ENCODE measurements at regions not wholly inside any gene's neighbourhood (a gene's known extent, or its start where the extent isn't known, plus 50 kb on each side); places are given as distances from the start of the nearest gene placed in this dataset.

DNA sequence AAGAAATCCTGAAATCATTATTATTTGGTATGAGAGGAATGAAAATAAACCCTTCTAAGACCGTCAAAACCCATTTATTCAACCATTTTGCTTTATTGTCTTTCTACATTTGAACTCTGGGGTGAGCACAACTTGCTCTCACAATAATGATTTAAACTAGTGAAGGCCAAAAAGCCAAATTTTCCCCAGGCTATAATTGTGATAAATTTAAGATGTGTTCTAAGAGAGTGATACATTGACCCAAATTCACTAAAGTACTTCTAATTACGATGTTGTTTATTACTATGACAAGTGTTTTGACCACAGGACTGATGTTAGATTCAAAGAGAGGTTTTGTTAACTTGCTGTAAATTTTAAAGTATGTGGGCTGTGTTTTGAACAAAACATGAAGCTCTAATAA is 670.9 kb upstream of the NR5A2 start:
- WGBS, 2 donors (ENCODE audit: extremely low coverage in 2 of 2, insufficient read length in 2 of 2, insufficient replicate concordance in 1 of 2), result no CpG with 5 or more reads among the region's 2 CpGs
- Histone ChIP-seq H2AK5ac (ENCODE audit: low read depth, low read length) (no peak overlapping the region), H4K8ac (ENCODE audit: low read depth, low read length) (no peak overlapping the region)

GRCh38 chr1:199357599-199357998 is 669.9 kb upstream of the NR5A2 start:
- Histone ChIP-seq H3K9ac (ENCODE audit: low read depth, low read length, poor library complexity) (no peak overlapping the region), H4K8ac (ENCODE audit: low read depth, low read length) (no peak overlapping the region), H3K4me1 (ENCODE audit: control insufficient read depth in 2 of 2, insufficient read depth in 1 of 2, low read depth in 1 of 2, low read length in 2 of 2) (no peaks in the 10 kb centered on the region), H2AK5ac (ENCODE audit: low read depth, low read length) (no peak overlapping the region), H3K27me3 (ENCODE audit: control insufficient read depth in 3 of 3, insufficient read depth in 3 of 3, low read depth in 1 of 3, low read length in 3 of 3) (no peaks in the 10 kb centered on the region), H2BK5ac (ENCODE audit: low read length) (no peak overlapping the region), H3K27ac (replicated peaks; ENCODE audit: low read length) (no peak overlapping the region), H3K18ac (ENCODE audit: low read length) (no peak overlapping the region), H3K79me1 (ENCODE audit: low read depth, low read length) (no peaks in the 10 kb centered on the region), H2AFZ (ENCODE audit: low read length) (no peak overlapping the region), H3K9me3 (replicated peaks in 1 of 2; ENCODE audit: control insufficient read depth in 2 of 2, insufficient read depth in 1 of 2, low read depth in 1 of 2, low read length in 2 of 2) (no peaks in the 10 kb centered on the region), H3K36me3 (replicated peaks in 1 of 2; ENCODE audit: control insufficient read depth in 2 of 2, insufficient read depth in 2 of 2, low read length in 2 of 2) (no peaks in the 10 kb centered on the region), H3K4me2 (ENCODE audit: insufficient read depth, low read length, poor library complexity, severe bottlenecking) (no peak overlapping the region), H3K23ac (ENCODE audit: low read depth, low read length, poor library complexity) (no peak overlapping the region), H2BK120ac (ENCODE audit: low read depth, low read length) (no peak overlapping the region), H3K4me3 (ENCODE audit: low read length in 2 of 2) (no peak overlapping the region), H2BK15ac (ENCODE audit: low read length) (no peak overlapping the region), H3K14ac (ENCODE audit: low read length) (no peak overlapping the region), H2BK12ac (ENCODE audit: low read length) (no peak overlapping the region), H4K91ac (ENCODE audit: low read depth, low read length, poor library complexity) (no peak overlapping the region), H3K4ac (ENCODE audit: low read length) (no peak overlapping the region)
- WGBS, 2 donors (ENCODE audit: extremely low coverage in 2 of 2, insufficient read length in 2 of 2, insufficient replicate concordance in 1 of 2), result no CpG with 5 or more reads among the region's 3 CpGs
- DNase-seq (ENCODE audit: low spot score), result no peak

More for the DNA sequence above, 670.9 kb upstream of the NR5A2 start:
- no peak overlapping the region for H2BK15ac ChIP-seq (ENCODE audit: low read length)
- H2AFZ ChIP-seq (ENCODE audit: low read length), result no peak overlapping the region
- no peak overlapping the region for H3K27ac ChIP-seq (replicated peaks; ENCODE audit: low read length)
- H3K4me3 ChIP-seq (ENCODE audit: low read length in 2 of 2), result no peak overlapping the region
- H3K18ac ChIP-seq (ENCODE audit: low read length), result no peak overlapping the region
- H4K91ac ChIP-seq (ENCODE audit: low read depth, low read length, poor library complexity), result no peak overlapping the region
- H2BK12ac ChIP-seq (ENCODE audit: low read length), result no peak overlapping the region
- no peak overlapping the region for H3K4ac ChIP-seq (ENCODE audit: low read length)
- H3K36me3 ChIP-seq (replicated peaks in 1 of 2; ENCODE audit: control insufficient read depth in 2 of 2, insufficient read depth in 2 of 2, low read length in 2 of 2), result no peaks in the 10 kb centered on the region
- no peak overlapping the region for H2BK120ac ChIP-seq (ENCODE audit: low read depth, low read length)
- no peak overlapping the region for H3K14ac ChIP-seq (ENCODE audit: low read length)
- H3K4me2 ChIP-seq (ENCODE audit: insufficient read depth, low read length, poor library complexity, severe bottlenecking), result no peak overlapping the region
- no peak overlapping the region for H3K9ac ChIP-seq (ENCODE audit: low read depth, low read length, poor library complexity)
- H3K23ac ChIP-seq (ENCODE audit: low read depth, low read length, poor library complexity), result no peak overlapping the region
- H2BK5ac ChIP-seq (ENCODE audit: low read length), result no peak overlapping the region
- H3K9me3 ChIP-seq (replicated peaks in 1 of 2; ENCODE audit: control insufficient read depth in 2 of 2, insufficient read depth in 1 of 2, low read depth in 1 of 2, low read length in 2 of 2), result no peaks in the 10 kb centered on the region
- H3K79me1 ChIP-seq (ENCODE audit: low read depth, low read length), result no peaks in the 10 kb centered on the region
- no peaks in the 10 kb centered on the region for H3K4me1 ChIP-seq (ENCODE audit: control insufficient read depth in 2 of 2, insufficient read depth in 1 of 2, low read depth in 1 of 2, low read length in 2 of 2)
- DNase-seq (ENCODE audit: low spot score), result no peak
- no peaks in the 10 kb centered on the region for H3K27me3 ChIP-seq (ENCODE audit: control insufficient read depth in 3 of 3, insufficient read depth in 3 of 3, low read depth in 1 of 3, low read length in 3 of 3)

GRCh38 chr1:199362996-199363395 is 664.5 kb upstream of the NR5A2 start:
- H3K18ac ChIP-seq (ENCODE audit: low read length), result no peak overlapping the region
- no peak overlapping the region for H3K4me3 ChIP-seq (ENCODE audit: low read length in 2 of 2)
- H3K9ac ChIP-seq (ENCODE audit: low read depth, low read length, poor library complexity), result no peak overlapping the region
- H4K91ac ChIP-seq (ENCODE audit: low read depth, low read length, poor library complexity), result no peak overlapping the region
- H2BK5ac ChIP-seq (ENCODE audit: low read length), result no peak overlapping the region
- no CpG with 5 or more reads among the region's 1 CpG for WGBS, 2 donors (ENCODE audit: extremely low coverage in 2 of 2, insufficient read length in 2 of 2, insufficient replicate concordance in 1 of 2)
- H3K79me1 ChIP-seq (ENCODE audit: low read depth, low read length), result no peaks in the 10 kb centered on the region
- H2BK120ac ChIP-seq (ENCODE audit: low read depth, low read length), result no peak overlapping the region
- H2BK15ac ChIP-seq (ENCODE audit: low read length), result no peak overlapping the region
- no peak for DNase-seq (ENCODE audit: low spot score)
- H3K9me3 ChIP-seq (replicated peaks in 1 of 2; ENCODE audit: control insufficient read depth in 2 of 2, insufficient read depth in 1 of 2, low read depth in 1 of 2, low read length in 2 of 2), result no peaks in the 10 kb centered on the region
- H2BK12ac ChIP-seq (ENCODE audit: low read length), result no peak overlapping the region
- H3K4me1 ChIP-seq (ENCODE audit: control insufficient read depth in 2 of 2, insufficient read depth in 1 of 2, low read depth in 1 of 2, low read length in 2 of 2), result no peaks in the 10 kb centered on the region
- H3K27ac ChIP-seq (replicated peaks; ENCODE audit: low read length), result no peak overlapping the region
- H3K23ac ChIP-seq (ENCODE audit: low read depth, low read length, poor library complexity), result no peak overlapping the region
- no peak overlapping the region for H2AK5ac ChIP-seq (ENCODE audit: low read depth, low read length)
- no peak overlapping the region for H3K14ac ChIP-seq (ENCODE audit: low read length)
- H3K4ac ChIP-seq (ENCODE audit: low read length), result no peak overlapping the region
- no peaks in the 10 kb centered on the region for H3K36me3 ChIP-seq (replicated peaks in 1 of 2; ENCODE audit: control insufficient read depth in 2 of 2, insufficient read depth in 2 of 2, low read length in 2 of 2)
- no peak overlapping the region for H4K8ac ChIP-seq (ENCODE audit: low read depth, low read length)
- no peaks in the 10 kb centered on the region for H3K27me3 ChIP-seq (ENCODE audit: control insufficient read depth in 3 of 3, insufficient read depth in 3 of 3, low read depth in 1 of 3, low read length in 3 of 3)
- H2AFZ ChIP-seq (ENCODE audit: low read length), result no peak overlapping the region
- no peak overlapping the region for H3K4me2 ChIP-seq (ENCODE audit: insufficient read depth, low read length, poor library complexity, severe bottlenecking)

GRCh38 chr1:199373139-199373538 is 654.4 kb upstream of the NR5A2 start:
- H2BK5ac ChIP-seq (ENCODE audit: low read length), result no peak overlapping the region
- no peaks in the 10 kb centered on the region for H3K4me1 ChIP-seq (ENCODE audit: control insufficient read depth in 2 of 2, insufficient read depth in 1 of 2, low read depth in 1 of 2, low read length in 2 of 2)
- H4K8ac ChIP-seq (ENCODE audit: low read depth, low read length), result no peak overlapping the region
- no peak overlapping the region for H3K14ac ChIP-seq (ENCODE audit: low read length)
- H3K27ac ChIP-seq (replicated peaks; ENCODE audit: low read length), result no peak overlapping the region
- H3K4me2 ChIP-seq (ENCODE audit: insufficient read depth, low read length, poor library complexity, severe bottlenecking), result no peak overlapping the region
- H2AFZ ChIP-seq (ENCODE audit: low read length), result no peak overlapping the region
- H2BK12ac ChIP-seq (ENCODE audit: low read length), result no peak overlapping the region
- H3K79me1 ChIP-seq (ENCODE audit: low read depth, low read length), result no peaks in the 10 kb centered on the region
- no peak overlapping the region for H2BK15ac ChIP-seq (ENCODE audit: low read length)
- H2BK120ac ChIP-seq (ENCODE audit: low read depth, low read length), result no peak overlapping the region
- no peak for DNase-seq (ENCODE audit: low spot score)
- no peak overlapping the region for H3K9ac ChIP-seq (ENCODE audit: low read depth, low read length, poor library complexity)
- H3K4ac ChIP-seq (ENCODE audit: low read length), result no peak overlapping the region
- H2AK5ac ChIP-seq (ENCODE audit: low read depth, low read length), result no peak overlapping the region
- no peak overlapping the region for H4K91ac ChIP-seq (ENCODE audit: low read depth, low read length, poor library complexity)
- WGBS, 2 donors (ENCODE audit: extremely low coverage in 2 of 2, insufficient read length in 2 of 2, insufficient replicate concordance in 1 of 2), result no CpG with 5 or more reads among the region's 2 CpGs
- no peak overlapping the region for H3K23ac ChIP-seq (ENCODE audit: low read depth, low read length, poor library complexity)
- no peaks in the 10 kb centered on the region for H3K9me3 ChIP-seq (replicated peaks in 1 of 2; ENCODE audit: control insufficient read depth in 2 of 2, insufficient read depth in 1 of 2, low read depth in 1 of 2, low read length in 2 of 2)
- no peaks in the 10 kb centered on the region for H3K27me3 ChIP-seq (ENCODE audit: control insufficient read depth in 3 of 3, insufficient read depth in 3 of 3, low read depth in 1 of 3, low read length in 3 of 3)
- H3K36me3 ChIP-seq (replicated peaks in 1 of 2; ENCODE audit: control insufficient read depth in 2 of 2, insufficient read depth in 2 of 2, low read length in 2 of 2), result no peaks in the 10 kb centered on the region
- H3K4me3 ChIP-seq (ENCODE audit: low read length in 2 of 2), result no peak overlapping the region
- H3K18ac ChIP-seq (ENCODE audit: low read length), result no peak overlapping the region
